IPS DF 19.7 (cell line): ENCODE measurements at regions not wholly inside any gene's neighbourhood (a gene's known extent, or its start where the extent isn't known, plus 50 kb on each side); places are given as distances from the start of the nearest gene placed in this dataset.
"Not testable (repeated sequence)": the region's sequence is repeated elsewhere in the genome, so short reads cannot be mapped to it uniquely, and the experiment has no call there.

Source experiments
- DNase-seq: peaks from one replicate; pipeline ENCODE4 v3.0.0-alpha.2; 2013; ENCODE audit warnings: low read depth, low spot score

- peak; percentile 40 for DNase-seq
Observed at GRCh38 chr19:13652810-13653590, 111.3 kb upstream of the MRI1 start.

- DNase-seq = no peak
Observed at GRCh38 chr19:13646758-13647157, 117.6 kb upstream of the MRI1 start.

GRCh38 chr19:13644645-13645044 is 119.7 kb upstream of the MRI1 start:
- DNase-seq = no peak

DNA sequence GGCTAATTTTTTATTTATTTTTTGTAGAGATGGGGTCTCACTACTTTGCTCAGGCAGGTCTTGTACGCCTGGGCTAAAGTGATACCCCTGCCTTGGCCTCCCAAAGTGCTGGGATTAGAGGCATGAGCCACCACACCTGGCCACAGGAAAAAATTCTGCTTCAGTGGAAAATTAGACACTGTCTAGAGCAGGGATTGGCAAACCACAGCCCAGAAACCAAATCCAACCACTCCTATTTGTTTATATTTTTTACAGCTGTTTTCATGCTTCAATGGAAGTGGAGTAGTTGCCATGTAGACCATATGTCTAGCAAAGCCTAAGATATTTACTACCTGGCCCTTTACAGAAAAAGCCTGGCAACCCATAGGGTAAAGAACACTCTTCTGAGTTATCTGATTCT is 123.7 kb upstream of the MRI1 start:
- no peak for DNase-seq

DNA sequence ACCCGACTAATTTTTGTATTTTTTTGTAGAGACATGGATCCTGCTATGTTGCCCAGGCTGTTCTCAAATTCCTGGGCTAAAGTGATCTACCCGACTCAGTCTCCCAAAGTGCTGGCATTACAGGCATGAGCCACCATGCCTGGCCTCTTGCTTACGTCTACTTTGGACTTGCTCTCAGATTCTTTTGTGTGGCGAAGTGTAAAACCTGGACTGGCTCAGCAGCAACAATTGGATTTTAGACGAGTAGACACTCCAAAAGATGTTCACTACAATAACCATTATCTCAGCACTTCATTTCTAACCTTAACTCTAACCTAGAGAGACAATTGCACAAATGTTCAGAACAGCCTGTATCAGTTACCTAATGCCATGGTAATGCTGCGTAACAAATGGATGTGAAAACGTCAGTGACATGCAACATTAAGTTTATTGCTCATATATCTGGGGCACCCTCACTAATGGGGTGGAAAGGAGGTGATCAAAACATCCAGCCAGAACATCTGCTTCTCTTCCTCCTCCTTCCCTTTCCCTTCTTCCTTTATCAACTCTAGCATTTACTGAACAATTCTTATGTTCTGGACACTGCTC is 124.9 kb upstream of the MRI1 start:
- no peak for DNase-seq

DNA sequence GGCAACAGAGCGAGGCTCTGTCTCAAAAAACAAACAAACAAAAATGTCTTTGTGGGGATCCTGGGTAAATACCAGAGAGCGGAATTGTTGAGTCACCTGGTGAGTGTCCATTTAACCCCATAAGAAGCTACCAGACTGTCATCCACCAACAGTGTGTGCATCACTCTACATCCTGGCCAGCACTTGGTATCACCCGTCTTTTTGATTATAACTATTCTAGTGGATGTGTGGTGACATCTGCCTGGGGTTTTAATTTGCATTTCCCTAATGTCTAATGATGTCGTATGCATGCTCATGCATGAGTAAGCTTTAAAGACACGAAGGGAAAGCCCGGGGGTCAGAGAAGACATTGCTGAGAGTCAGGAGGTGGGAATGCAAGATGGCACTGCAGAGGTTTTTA is 126.7 kb upstream of the MRI1 start:
- DNase-seq = no peak

DNA sequence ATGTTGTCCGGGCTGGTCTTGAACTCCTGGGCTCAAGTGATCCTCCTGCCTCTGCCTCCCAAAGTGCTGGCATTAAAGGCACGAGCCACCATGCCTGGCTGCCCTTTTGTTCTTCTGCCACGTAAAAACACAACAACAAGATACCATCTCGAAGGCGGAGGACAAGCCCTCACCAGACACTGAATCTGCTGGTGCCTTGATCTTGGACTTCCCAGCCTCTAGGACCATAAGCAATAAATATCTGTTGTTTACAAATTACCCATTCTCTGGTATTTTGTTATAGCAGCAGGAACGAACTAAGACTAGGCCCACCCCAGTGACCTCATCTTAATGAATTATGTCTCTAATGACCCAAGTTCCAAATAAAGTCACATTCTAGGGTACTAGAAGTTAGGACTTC is 128.4 kb upstream of the CACNA1A start:
- no peak for DNase-seq

DNA sequence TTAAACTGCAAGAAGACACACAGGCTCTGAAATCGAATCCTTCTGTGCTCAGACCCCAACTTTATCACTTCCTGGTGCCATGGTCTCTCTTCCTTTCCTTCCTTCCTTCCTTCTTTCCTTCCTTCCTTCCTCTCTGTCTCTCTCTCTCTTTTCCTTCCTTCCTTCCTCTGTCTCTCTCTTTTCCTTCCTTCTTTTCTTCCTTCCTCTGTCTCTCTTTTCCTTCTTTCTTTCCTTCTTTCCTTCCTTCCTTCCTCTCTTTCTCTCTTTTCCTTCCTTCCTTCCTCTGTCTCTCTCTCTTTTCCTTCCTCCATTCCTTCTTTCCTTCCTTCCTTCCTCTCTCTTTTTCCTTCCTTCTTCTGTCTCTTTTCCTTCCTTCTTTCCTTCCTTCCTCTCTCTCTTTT is 127.2 kb upstream of the CACNA1A start:
- DNase-seq = no peak

DNA sequence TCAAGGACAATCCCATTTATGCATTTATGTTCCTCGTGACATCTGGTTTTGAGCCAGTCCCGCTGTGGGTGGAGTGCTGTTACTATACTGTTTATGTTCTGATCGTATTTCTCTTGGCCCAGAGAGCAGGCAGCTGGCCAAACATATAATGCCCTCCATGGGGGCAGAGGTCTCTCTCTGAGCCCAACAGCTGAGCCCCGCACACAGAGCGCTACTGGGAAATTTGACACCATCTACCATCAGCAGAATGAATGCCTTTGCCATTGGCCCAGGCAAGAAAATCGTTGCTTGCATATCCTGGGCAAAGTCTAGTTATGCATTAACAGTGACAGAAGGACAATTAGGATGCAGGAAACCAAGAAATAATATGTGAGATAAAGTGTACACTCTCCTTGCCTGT is 126.8 kb upstream of the CACNA1A start:
- no peak for DNase-seq

DNA sequence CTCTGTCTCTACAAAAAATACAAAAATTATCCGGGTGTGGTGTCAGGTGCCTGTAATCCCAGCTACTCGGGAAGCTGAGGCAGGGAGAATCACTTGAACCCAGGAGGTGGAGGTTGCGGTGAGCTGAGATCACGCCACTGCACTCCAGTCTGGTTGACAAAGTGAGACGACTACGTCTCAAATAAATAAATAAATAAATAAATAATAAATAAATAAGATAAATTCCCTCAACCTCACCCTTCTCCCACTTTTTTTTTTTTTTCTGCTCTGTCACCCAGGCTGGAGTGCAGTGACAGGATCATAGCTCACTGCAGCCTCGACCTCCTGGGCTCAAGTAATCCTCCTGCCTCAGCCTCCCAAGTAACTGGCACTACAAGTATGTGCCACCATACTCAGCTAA is 125.9 kb upstream of the CACNA1A start:
- DNase-seq = not testable (repeated sequence)

DNA sequence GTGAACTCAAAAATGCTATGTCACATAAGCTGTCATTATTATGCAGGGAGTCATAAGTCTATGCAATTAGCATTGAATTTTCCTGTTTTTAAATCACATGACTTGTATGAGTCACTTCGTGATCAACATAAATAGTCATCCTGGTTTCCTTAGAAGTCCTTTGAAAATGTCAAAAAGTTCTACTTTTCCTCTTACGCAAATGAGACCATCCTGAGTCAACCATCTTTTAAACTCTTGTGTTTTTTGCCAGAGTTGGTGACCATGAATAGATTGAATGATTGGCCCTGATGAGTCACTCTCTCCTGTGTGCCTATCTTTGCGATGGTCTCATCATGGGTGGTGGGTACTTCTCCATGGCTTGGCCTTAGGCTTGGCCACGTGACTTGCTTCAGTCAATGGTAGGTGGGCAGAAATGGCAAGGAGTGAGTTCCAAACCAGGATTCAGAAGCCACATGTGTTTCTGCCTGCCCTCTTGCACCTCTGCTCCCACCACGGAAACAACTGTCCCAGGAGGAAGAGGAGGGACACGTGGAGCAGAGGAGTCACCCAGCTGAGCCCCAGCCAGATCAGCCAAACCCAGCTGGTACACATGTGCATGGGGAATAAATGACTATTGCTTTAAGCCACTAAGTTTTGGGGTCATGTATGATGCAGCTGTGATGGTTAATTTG is 123.5 kb upstream of the CACNA1A start:
- DNase-seq = no peak

DNA sequence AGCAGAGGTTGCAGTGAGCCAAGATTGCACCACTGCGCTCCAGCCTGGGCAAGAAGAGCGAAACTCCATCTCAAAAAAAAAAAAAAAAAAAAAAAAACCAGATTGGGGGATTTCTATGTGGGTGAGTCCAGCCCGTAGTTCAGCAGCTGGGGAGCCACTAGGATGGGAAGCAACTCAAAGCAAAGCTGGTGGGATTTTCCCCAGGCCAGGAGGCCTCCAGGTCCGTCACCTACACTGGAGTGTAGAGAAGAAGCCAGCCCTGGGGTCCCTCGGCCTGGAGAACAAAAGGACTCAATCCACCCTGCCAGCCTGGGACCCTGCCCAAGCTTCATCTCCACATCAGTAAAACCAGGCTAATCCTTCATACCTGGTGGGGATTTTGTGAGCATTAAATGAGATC is 121.3 kb upstream of the CACNA1A start:
- DNase-seq = no peak

DNA sequence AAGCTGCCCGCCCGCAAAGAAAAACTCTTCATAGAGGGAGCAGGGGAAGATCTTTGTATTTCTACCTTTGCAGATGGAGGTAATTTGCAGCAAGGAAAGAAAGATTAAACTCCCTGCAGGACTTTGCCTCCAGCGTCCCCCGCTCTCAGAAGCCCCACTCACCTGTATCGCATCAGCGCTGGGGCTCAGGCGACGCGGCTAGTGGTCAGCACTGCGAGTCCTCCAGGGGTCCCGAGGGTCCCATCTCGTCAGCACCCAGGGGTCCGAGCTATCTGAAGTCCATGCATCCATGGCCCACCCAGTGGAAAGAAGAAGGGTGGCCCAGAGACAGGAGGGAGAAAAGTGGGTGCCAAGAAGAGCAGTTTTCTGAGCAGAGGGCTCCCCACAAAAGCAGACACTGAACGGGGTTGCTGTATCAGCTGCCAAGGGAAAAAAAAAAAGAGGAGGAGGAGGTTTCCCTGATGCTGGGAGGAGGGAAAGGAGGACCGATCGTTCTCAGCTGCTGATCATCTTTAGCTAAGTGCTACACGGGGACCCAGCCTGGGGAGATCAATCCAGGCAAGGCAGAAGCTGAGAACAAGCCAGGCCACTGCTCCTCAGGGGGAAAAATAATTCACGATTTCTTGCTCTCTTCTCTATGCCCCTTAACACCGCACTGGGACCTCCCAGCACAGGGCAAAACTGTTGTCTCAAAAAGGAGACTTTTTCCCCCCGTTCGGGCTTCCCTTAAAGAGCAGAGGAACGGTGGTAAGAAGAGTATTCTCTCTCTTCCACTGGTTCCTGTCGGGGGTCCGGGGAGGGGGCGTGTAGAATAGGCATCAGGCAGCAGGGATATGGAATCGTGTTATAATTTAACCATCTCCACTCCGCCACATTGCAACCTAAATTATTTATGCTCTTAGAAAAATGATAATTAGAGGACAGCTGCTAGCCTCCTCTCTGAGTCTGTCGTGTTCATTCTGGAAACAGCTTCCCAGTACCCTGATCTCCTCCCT is 117.7 kb upstream of the CACNA1A start:
- no peak for DNase-seq

GRCh38 chr19:13622766-13623715 is 116.8 kb upstream of the CACNA1A start:
- DNase-seq = no peak

- DNase-seq = peak; percentile 69
Observed at GRCh38 chr19:13621413-13621812, 115.1 kb upstream of the CACNA1A start.

DNA sequence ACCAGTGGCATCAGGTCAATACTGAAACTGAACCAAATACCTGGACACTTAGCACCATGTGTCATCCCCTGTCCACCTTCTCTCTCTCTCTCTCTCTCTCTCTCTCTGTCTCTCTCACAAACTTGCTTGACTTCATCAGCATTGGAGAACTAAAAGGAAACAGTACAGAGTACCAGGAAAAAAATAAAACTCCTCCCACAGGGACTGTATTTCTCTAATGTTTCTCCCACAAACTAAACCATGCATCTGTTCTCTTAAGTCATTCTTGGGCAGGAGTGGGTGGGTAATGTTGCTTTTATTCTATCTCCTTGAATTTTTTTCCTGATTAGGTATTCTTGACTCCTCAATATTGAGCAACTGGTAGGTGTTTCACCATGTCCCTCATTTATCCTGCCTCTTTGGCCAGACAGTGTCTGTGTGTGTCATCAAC is 112.9 kb upstream of the CACNA1A start:
- no peak for DNase-seq

GRCh38 chr19:13615890-13616289 is 109.6 kb upstream of the CACNA1A start:
- DNase-seq = no peak

DNA sequence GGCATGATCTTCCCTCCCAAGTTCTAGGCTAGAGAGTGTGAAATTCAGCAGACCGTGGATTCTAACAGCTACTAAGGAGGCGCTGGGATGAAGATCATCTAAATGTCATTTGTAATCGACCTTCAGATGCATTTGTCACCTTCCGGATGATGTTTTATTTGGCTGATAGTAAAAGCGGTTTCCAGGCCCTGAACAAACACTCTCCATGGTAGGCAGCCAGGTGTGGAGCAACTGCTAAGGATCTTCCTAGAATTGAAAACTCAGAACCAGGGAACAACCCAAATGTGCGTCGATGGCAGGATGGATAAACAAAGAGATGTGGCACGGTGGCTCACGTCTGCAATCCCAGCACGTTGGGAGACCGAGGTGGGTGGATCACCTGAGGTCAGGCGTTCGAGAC is 107.2 kb upstream of the CACNA1A start:
- DNase-seq = no peak

DNA sequence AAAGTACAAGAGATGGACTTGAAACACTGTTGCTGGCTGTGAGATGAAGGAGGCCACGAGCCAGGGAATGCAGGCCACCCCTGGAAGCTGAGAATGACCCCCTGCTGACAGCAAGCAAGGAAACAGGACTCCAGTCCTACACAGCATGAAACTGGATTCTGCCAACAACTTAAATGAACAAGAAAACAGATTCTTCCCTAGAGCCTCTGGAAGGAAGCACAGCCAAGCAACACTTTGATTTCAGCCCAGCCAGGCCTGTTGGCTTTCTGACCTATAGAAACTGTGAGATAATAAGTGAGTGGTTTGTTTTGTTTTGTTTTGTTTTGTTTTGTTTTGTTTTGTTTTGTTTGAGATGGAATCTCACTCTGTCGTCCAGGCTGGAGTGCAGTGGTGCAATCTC is 105.3 kb upstream of the CACNA1A start:
- DNase-seq = no peak

DNA sequence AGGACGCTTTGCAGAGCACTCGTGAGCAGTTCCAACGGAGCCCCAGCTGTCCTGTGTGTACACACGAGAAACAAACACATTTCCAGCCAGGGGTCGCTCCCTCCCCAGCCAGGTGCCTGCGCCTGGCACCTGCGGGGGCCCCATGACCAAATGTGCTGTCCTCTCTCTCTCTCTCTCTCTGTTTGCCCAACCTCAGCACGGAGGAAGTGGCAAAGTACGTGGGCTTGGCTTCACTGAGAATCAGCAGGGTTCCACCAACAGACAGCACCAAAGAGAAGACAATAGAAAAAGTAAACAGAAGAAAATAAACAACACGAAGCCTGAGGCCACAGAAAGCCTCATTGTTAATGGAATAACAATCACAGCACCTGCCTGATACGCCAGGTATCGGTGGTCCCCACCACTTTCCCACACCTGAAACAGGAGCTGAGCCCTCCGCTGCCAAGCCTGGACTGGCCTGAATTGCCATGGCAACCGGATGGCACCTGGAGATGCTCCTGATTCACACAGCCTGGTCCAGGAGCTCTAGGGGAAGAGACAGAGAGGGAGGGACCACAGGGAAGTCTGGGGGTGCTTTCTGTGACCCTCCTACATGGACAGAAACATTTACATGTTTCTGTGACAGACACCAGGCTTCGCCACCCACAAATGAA is 103.9 kb upstream of the CACNA1A start:
- no peak for DNase-seq
